HEK293T (cell line): ENCODE measurements at regions not wholly inside any gene's neighbourhood (a gene's known extent, or its start where the extent isn't known, plus 50 kb on each side); places are given as distances from the start of the nearest gene placed in this dataset.

ENCODE experiments used
- ARNT ChIP-seq: fragments of 450-650 bp; IDR thresholded peaks from 2 replicates; pipeline ENCODE4 v1.6.1; 2017; ENCODE audit warnings: mild to moderate bottlenecking
- BHLHE40 ChIP-seq: fragments of 450-650 bp; IDR thresholded peaks from 2 replicates; pipeline ENCODE4 v1.6.1; 2016; ENCODE audit warnings: mild to moderate bottlenecking, moderate library complexity, borderline replicate concordance
- ELF4 ChIP-seq: fragments of 450-650 bp; IDR thresholded peaks from 2 replicates; pipeline ENCODE4 v1.6.1; 2017; ENCODE audit warnings: antibody characterized with exemption
- FOXK2 ChIP-seq: fragments of 450-650 bp; IDR thresholded peaks from 2 replicates; pipeline ENCODE4 v1.6.1; 2016; ENCODE audit warnings: mild to moderate bottlenecking
- FOXM1 ChIP-seq: fragments of 450-650 bp; IDR thresholded peaks from 2 replicates; pipeline ENCODE4 v1.6.1; 2017; ENCODE audit warnings: mild to moderate bottlenecking, borderline replicate concordance
- HDGF ChIP-seq: fragments of 450-650 bp; IDR thresholded peaks from 2 replicates; pipeline ENCODE4 v1.6.1; 2017; ENCODE audit warnings: antibody characterized with exemption, borderline replicate concordance
- L3MBTL2 ChIP-seq: fragments of 450-650 bp; conservative IDR thresholded peaks from 2 replicates; pipeline ENCODE4 v1.6.1; 2016; ENCODE audit warnings: mild to moderate bottlenecking
- LEF1 ChIP-seq: fragments of 450-650 bp; IDR thresholded peaks from 2 replicates; pipeline ENCODE4 v1.6.1; 2017; ENCODE audit warnings: mild to moderate bottlenecking, borderline replicate concordance
- PKNOX1 ChIP-seq: fragments of 450-650 bp; IDR thresholded peaks from 2 replicates; pipeline ENCODE4 v1.6.1; 2016
- SP1 ChIP-seq: fragments of 450-650 bp; IDR thresholded peaks from 2 replicates; pipeline ENCODE4 v1.6.1; 2017
- SUZ12 ChIP-seq: fragments of 450-650 bp; IDR thresholded peaks from 2 replicates; pipeline ENCODE4 v1.6.1; 2016; ENCODE audit warnings: mild to moderate bottlenecking
- ZNF384 ChIP-seq: fragments of 450-650 bp; IDR thresholded peaks from 2 replicates; pipeline ENCODE4 v1.6.1; 2016

DNA sequence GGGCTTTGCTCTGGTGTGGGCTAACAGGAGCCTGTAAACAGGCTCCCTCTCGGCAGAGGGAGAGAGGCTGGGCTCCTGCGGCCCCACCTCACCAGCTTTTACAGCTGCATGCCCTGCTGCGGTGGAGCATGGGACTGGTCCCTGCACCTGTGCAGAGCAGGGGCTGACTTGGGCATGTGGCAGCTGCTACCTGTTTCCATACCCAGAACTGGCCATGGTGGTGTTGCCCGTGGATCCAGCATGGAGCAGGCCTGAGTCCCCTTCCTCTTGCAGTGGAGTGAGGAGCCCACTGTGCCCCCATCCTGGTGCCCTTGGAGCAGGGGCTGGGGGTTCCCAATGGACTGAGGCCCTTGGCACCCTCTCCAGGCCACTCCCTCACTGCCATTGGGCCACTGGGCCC is 91.9 kb upstream of the MGMT start:
- TF ChIP-seq FOXK2 (no peak), FOXM1 (no peak), LEF1 (no peak), ARNT (no peak), ELF4 (no peak), HDGF (no peak), BHLHE40 (no peak), L3MBTL2 (no peak), ZNF384 (no peak), SP1 (no peak), PKNOX1 (no peak), SUZ12 (no peak)
